ENCODE measurements at regions not wholly inside any gene's neighbourhood (a gene's known extent, or its start where the extent isn't known, plus 50 kb on each side); places are given as distances from the start of the nearest gene placed in this dataset.

DNA sequence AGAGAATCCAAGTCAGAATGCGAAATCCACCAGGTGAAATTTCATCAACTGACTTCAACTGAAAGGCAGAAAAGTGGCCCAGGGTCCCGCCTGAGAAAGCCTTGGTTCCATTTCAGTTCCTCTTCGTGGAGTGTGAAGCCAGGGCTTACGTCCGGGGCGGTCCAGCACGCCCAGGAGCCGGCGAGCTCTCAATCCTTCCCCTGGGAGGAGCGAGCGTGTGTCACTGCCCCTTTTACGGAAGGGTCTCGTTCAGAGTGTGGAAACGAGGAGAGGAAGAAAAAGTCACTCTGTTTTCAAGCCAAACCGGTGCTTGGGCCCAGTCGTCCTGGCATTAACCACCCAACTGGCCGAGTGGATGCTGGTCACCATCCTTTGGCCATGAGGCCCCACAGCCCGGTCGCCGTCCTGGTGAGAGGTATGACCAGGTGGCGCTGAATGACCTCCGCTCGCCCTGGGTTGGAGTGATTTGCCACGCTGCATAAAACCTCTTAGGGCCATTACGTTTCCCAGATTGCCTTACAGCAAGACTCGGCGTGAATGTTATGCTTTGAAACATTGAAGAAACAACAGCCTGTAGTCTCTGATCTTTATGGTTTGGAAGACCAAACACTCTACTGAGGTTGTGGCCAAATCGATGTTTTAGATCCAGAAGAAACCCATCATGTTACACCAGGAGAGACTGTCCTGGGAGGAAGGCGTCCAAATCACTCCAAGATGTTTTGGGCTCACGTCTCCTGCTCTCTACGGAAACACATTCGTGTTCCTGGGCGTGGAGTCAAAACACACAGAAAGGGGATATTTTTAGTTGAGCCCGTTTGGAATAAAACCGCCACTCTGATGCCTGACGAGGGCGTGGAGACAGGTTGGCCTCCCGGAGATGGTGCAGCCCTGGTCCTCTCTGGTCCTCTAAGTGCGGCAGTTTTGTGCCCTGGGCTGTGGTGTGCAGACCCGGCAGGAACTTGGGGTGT, 93.6 kb upstream of the ACTRT2 start:
- no peak for TF ChIP-seq POLR2A (IDR thresholded peaks at IDR 0.05; ENCODE audit: low read length)
- TF ChIP-seq ESRRA (IDR thresholded peaks at IDR 0.05; ENCODE audit: borderline replicate concordance, low read length), result no peak
- TF ChIP-seq, protein P1, sequence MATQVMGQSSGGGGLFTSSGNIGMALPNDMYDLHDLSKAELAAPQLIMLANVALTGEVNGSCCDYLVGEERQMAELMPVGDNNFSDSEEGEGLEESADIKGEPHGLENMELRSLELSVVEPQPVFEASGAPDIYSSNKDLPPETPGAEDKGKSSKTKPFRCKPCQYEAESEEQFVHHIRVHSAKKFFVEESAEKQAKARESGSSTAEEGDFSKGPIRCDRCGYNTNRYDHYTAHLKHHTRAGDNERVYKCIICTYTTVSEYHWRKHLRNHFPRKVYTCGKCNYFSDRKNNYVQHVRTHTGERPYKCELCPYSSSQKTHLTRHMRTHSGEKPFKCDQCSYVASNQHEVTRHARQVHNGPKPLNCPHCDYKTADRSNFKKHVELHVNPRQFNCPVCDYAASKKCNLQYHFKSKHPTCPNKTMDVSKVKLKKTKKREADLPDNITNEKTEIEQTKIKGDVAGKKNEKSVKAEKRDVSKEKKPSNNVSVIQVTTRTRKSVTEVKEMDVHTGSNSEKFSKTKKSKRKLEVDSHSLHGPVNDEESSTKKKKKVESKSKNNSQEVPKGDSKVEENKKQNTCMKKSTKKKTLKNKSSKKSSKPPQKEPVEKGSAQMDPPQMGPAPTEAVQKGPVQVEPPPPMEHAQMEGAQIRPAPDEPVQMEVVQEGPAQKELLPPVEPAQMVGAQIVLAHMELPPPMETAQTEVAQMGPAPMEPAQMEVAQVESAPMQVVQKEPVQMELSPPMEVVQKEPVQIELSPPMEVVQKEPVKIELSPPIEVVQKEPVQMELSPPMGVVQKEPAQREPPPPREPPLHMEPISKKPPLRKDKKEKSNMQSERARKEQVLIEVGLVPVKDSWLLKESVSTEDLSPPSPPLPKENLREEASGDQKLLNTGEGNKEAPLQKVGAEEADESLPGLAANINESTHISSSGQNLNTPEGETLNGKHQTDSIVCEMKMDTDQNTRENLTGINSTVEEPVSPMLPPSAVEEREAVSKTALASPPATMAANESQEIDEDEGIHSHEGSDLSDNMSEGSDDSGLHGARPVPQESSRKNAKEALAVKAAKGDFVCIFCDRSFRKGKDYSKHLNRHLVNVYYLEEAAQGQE (IDR thresholded peaks at IDR 0.05), result no peak
- TF ChIP-seq CBX8 (IDR thresholded peaks at IDR 0.05), result no peak

All from A549 (cell line).